HT1080 (cell line): ENCODE measurements at regions not wholly inside any gene's neighbourhood (a gene's known extent, or its start where the extent isn't known, plus 50 kb on each side); places are given as distances from the start of the nearest gene placed in this dataset.
"Not testable (repeated sequence)": the region's sequence is repeated elsewhere in the genome, so short reads cannot be mapped to it uniquely, and the experiment has no call there.

Source experiments
- DNase-seq: peaks from one replicate; pipeline ENCODE4 v3.0.0-alpha.2; 2015; ENCODE audit warnings: low read depth

GRCh38 chr2:239820836-239821693 lies 204.1 kb downstream of the NDUFA10 start:
- no peak for DNase-seq

- DNase-seq = no peak
Measured at GRCh38 chr2:239819974-239820555, 205.1 kb downstream of the NDUFA10 start.

GRCh38 chr2:239819091-239819973 lies 205.8 kb downstream of the NDUFA10 start:
- peak; percentile 58 for DNase-seq

GRCh38 chr2:239818531-239819011 lies 206.6 kb downstream of the NDUFA10 start:
- no peak for DNase-seq

GRCh38 chr2:239818086-239818485 lies 207.1 kb downstream of the NDUFA10 start:
- DNase-seq = no peak

GRCh38 chr2:239817468-239818031 lies 207.6 kb downstream of the NDUFA10 start:
- not testable (repeated sequence) for DNase-seq

GRCh38 chr2:239816576-239817467 lies 208.3 kb downstream of the NDUFA10 start:
- DNase-seq = no peak

- DNase-seq = no peak
Measured at GRCh38 chr2:239815671-239816070, 209.5 kb downstream of the NDUFA10 start.

- DNase-seq = no peak
Measured at GRCh38 chr2:239814861-239815601, 210.1 kb downstream of the NDUFA10 start.

GRCh38 chr2:239814116-239814860 lies 210.9 kb downstream of the NDUFA10 start:
- no peak for DNase-seq

GRCh38 chr2:239813261-239814115 lies 211.7 kb downstream of the NDUFA10 start:
- peak; percentile 22 for DNase-seq

GRCh38 chr2:239811806-239812560 lies 213.2 kb downstream of the NDUFA10 start:
- no peak for DNase-seq

GRCh38 chr2:239811111-239811781 lies 213.9 kb downstream of the NDUFA10 start:
- no peak for DNase-seq

- DNase-seq = no peak
Measured at GRCh38 chr2:239809391-239809790, 215.8 kb downstream of the NDUFA10 start.

GRCh38 chr2:239807568-239807967 lies 217.6 kb downstream of the NDUFA10 start:
- no peak for DNase-seq

- DNase-seq = no peak
Measured at GRCh38 chr2:239806758-239807434, 218.2 kb downstream of the NDUFA10 start.
